HEK293 (cell line): ENCODE measurements at regions not wholly inside any gene's neighbourhood (a gene's known extent, or its start where the extent isn't known, plus 50 kb on each side); places are given as distances from the start of the nearest gene placed in this dataset.

Source experiments
- CTCF ChIA-PET: fragments of 350-600 bp; formaldehyde crosslinking; extraction: SDS; loops from one replicate; lab custom pipeline; 2021; ENCODE audit warnings: antibody characterized with exemption; lab: Yijun Ruan, JAX
- POLR2A ChIA-PET: fragments of 300-600 bp; formaldehyde crosslinking; extraction: SDS; loops from one replicate; lab custom pipeline; 2020; ENCODE audit warnings: antibody characterized with exemption, inconsistent platforms; lab: Yijun Ruan, JAX
- H3K27ac ChIP-seq: fragments of 200-500 bp; sonication (Bioruptor generic); 2 replicates; pipeline ENCODE4 v1.5.1; 2014; ENCODE audit warnings: low read depth, low read length, control low read depth, inconsistent platforms; ENCODE audit errors: extremely low read depth
- H3K36me3 ChIP-seq, 2 experiments: fragments of 200-500 bp in 1 of 2; sonication (Bioruptor generic) in 1 of 2; 1 replicate in 1 of 2; 2 replicates in 1 of 2; pipeline ENCODE4 v1.5.1; 2014 to 2017; ENCODE audit warnings: inconsistent platforms in 2 of 2, low read length in 2 of 2; ENCODE audit not compliant: control insufficient read depth in 2 of 2, insufficient read depth in 1 of 2
- H3K4me1 ChIP-seq: fragments of 200-500 bp; sonication (Bioruptor generic); 2 replicates; pipeline ENCODE4 v1.5.1; 2014; ENCODE audit warnings: mild to moderate bottlenecking, low read length, inconsistent platforms; ENCODE audit not compliant: control insufficient read depth, insufficient read depth
- H3K4me3 ChIP-seq: 2 replicates; pipeline ENCODE4 v1.5.1; 2011; ENCODE audit warnings: low read depth, mild to moderate bottlenecking, control low read depth, low read length, moderate library complexity
- H3K9me3 ChIP-seq: fragments of 200-500 bp; sonication (Bioruptor generic); 2 replicates; pipeline ENCODE4 v1.5.1; 2014; ENCODE audit warnings: low read depth, low read length, inconsistent platforms; ENCODE audit not compliant: control insufficient read depth, insufficient read depth
- BCL11A ChIP-seq: fragments of 450-650 bp; formaldehyde crosslinking; IDR thresholded peaks from 2 replicates; pipeline ENCODE4 v1.5.1; 2016; ENCODE audit warnings: low read depth, missing biosample characterization, missing genetic modification characterization
- BCL6B ChIP-seq: fragments of 450-650 bp; formaldehyde crosslinking; IDR thresholded peaks from 2 replicates; pipeline ENCODE4 v1.5.1; 2017; ENCODE audit warnings: missing biosample characterization, missing genetic modification characterization
- ZBTB1 ChIP-seq: fragments of 450-650 bp; formaldehyde crosslinking; IDR thresholded peaks from 2 replicates; pipeline ENCODE4 v1.5.1; 2016; ENCODE audit warnings: missing biosample characterization, missing genetic modification characterization
- ZBTB20 ChIP-seq: fragments of 450-650 bp; formaldehyde crosslinking; IDR thresholded peaks from 2 replicates; pipeline ENCODE4 v1.5.1; 2016; ENCODE audit warnings: missing biosample characterization, missing genetic modification characterization
- ZNF121 ChIP-seq: fragments of 450-650 bp; formaldehyde crosslinking; IDR thresholded peaks from 2 replicates; pipeline ENCODE4 v1.5.1; 2016; ENCODE audit warnings: missing biosample characterization, missing genetic modification characterization
- ZNF184 ChIP-seq: fragments of 450-650 bp; IDR thresholded peaks from 2 replicates; pipeline ENCODE4 v1.5.1; 2018; ENCODE audit warnings: missing biosample characterization, mild to moderate bottlenecking, missing genetic modification characterization
- ZNF202 ChIP-seq: fragments of 450-650 bp; formaldehyde crosslinking; IDR thresholded peaks from 2 replicates; pipeline ENCODE4 v1.5.1; 2016; ENCODE audit warnings: missing biosample characterization, missing genetic modification characterization, borderline replicate concordance
- ZNF223 ChIP-seq: fragments of 450-650 bp; formaldehyde crosslinking; IDR thresholded peaks from 2 replicates; pipeline ENCODE4 v1.5.1; 2016; ENCODE audit warnings: missing biosample characterization, missing genetic modification characterization
- ZNF354C ChIP-seq: fragments of 450-650 bp; formaldehyde crosslinking; IDR thresholded peaks from 2 replicates; pipeline ENCODE4 v1.5.1; 2016; ENCODE audit warnings: missing biosample characterization, missing genetic modification characterization, low read depth, borderline replicate concordance
- ZNF514 ChIP-seq: fragments of 450-650 bp; formaldehyde crosslinking; IDR thresholded peaks from 2 replicates; pipeline ENCODE4 v1.5.1; 2016; ENCODE audit warnings: missing biosample characterization, missing genetic modification characterization
- ZNF549 ChIP-seq: fragments of 450-650 bp; IDR thresholded peaks from 2 replicates; pipeline ENCODE4 v1.5.1; 2018; ENCODE audit warnings: missing biosample characterization, missing genetic modification characterization, mild to moderate bottlenecking, inconsistent platforms, moderate library complexity
- ZNF610 ChIP-seq: fragments of 450-650 bp; formaldehyde crosslinking; IDR thresholded peaks from 2 replicates; pipeline ENCODE4 v1.5.1; 2016; ENCODE audit warnings: missing biosample characterization, missing genetic modification characterization, borderline replicate concordance
- ZNF623 ChIP-seq: fragments of 450-650 bp; formaldehyde crosslinking; IDR thresholded peaks from 2 replicates; pipeline ENCODE4 v1.5.1; 2016; ENCODE audit warnings: missing biosample characterization, missing genetic modification characterization
- ZNF624 ChIP-seq: fragments of 450-650 bp; formaldehyde crosslinking; IDR thresholded peaks from 2 replicates; pipeline ENCODE4 v1.5.1; 2017; ENCODE audit warnings: missing biosample characterization, missing genetic modification characterization
- ZNF639 ChIP-seq: fragments of 450-650 bp; formaldehyde crosslinking; IDR thresholded peaks from 2 replicates; pipeline ENCODE4 v1.5.1; 2016; ENCODE audit warnings: missing biosample characterization, missing genetic modification characterization
- ZNF654 ChIP-seq: fragments of 450-650 bp; formaldehyde crosslinking; IDR thresholded peaks from 2 replicates; pipeline ENCODE4 v1.5.1; 2016; ENCODE audit warnings: low read depth, missing biosample characterization, missing genetic modification characterization
- ZNF658 ChIP-seq: fragments of 450-650 bp; formaldehyde crosslinking; IDR thresholded peaks from 2 replicates; pipeline ENCODE4; 2016; ENCODE audit warnings: missing biosample characterization, missing genetic modification characterization
- ZNF777 ChIP-seq: fragments of 450-650 bp; formaldehyde crosslinking; IDR thresholded peaks from 2 replicates; pipeline ENCODE4 v1.5.1; 2017; ENCODE audit warnings: missing biosample characterization, missing genetic modification characterization, borderline replicate concordance
- ZNF843 ChIP-seq: fragments of 450-650 bp; formaldehyde crosslinking; IDR thresholded peaks from 2 replicates; pipeline ENCODE4 v1.5.1; 2016; ENCODE audit warnings: missing biosample characterization, missing genetic modification characterization
- ZSCAN16 ChIP-seq: fragments of 450-650 bp; formaldehyde crosslinking; IDR thresholded peaks from 2 replicates; pipeline ENCODE4 v1.5.1; 2016; ENCODE audit warnings: missing biosample characterization, missing genetic modification characterization
- TF ChIP-seq, protein P1 (sequence below): fragments of 450-650 bp; formaldehyde crosslinking; IDR thresholded peaks from 2 replicates; pipeline ENCODE4 v1.5.1; 2017; ENCODE audit warnings: missing biosample characterization, mild to moderate bottlenecking, missing genetic modification characterization, moderate library complexity
- TF ChIP-seq, protein P2 (sequence below): fragments of 450-650 bp; IDR thresholded peaks from 2 replicates; pipeline ENCODE4 v1.5.1; 2018; ENCODE audit warnings: missing biosample characterization, mild to moderate bottlenecking, missing genetic modification characterization
- TF ChIP-seq, protein P3 (sequence below): fragments of 450-650 bp; formaldehyde crosslinking; IDR thresholded peaks from 2 replicates; pipeline ENCODE4 v1.5.1; 2016; ENCODE audit warnings: missing biosample characterization, missing genetic modification characterization

- no peak for TF ChIP-seq ZSCAN16 (tag by site-specific recombination)
- TF ChIP-seq ZNF654 (tag by site-specific recombination), result no peak
- no peak for TF ChIP-seq ZBTB20 (tag by site-specific recombination)
- no peak for TF ChIP-seq ZNF184 (tag by site-specific recombination)
- TF ChIP-seq BCL11A (tag by site-specific recombination), result no peak
These were observed 113.5 kb downstream of the SLC35B3 start (continued) for GRCh38 chr6:8321671-8322404.

GRCh38 chr6:8315154-8315553, 120.2 kb downstream of the SLC35B3 start:
- CTCF ChIA-PET, result no interaction called here
- no peak for TF ChIP-seq ZNF202
- TF ChIP-seq ZNF777 (tag by site-specific recombination), result no peak
- TF ChIP-seq, protein P1, sequence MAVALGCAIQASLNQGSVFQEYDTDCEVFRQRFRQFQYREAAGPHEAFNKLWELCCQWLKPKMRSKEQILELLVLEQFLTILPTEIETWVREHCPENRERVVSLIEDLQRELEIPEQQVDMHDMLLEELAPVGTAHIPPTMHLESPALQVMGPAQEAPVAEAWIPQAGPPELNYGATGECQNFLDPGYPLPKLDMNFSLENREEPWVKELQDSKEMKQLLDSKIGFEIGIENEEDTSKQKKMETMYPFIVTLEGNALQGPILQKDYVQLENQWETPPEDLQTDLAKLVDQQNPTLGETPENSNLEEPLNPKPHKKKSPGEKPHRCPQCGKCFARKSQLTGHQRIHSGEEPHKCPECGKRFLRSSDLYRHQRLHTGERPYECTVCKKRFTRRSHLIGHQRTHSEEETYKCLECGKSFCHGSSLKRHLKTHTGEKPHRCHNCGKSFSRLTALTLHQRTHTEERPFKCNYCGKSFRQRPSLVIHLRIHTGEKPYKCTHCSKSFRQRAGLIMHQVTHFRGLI (tag by site-specific recombination), result no peak
- no peak for TF ChIP-seq ZNF549
- no peak for TF ChIP-seq ZNF223
- no peak for TF ChIP-seq BCL6B (tag by site-specific recombination)
- no peak for TF ChIP-seq ZNF843 (tag by site-specific recombination)
- no peak for TF ChIP-seq ZBTB1 (tag by site-specific recombination)
- no peak for TF ChIP-seq ZNF624 (tag by site-specific recombination)
- TF ChIP-seq, protein P2, sequence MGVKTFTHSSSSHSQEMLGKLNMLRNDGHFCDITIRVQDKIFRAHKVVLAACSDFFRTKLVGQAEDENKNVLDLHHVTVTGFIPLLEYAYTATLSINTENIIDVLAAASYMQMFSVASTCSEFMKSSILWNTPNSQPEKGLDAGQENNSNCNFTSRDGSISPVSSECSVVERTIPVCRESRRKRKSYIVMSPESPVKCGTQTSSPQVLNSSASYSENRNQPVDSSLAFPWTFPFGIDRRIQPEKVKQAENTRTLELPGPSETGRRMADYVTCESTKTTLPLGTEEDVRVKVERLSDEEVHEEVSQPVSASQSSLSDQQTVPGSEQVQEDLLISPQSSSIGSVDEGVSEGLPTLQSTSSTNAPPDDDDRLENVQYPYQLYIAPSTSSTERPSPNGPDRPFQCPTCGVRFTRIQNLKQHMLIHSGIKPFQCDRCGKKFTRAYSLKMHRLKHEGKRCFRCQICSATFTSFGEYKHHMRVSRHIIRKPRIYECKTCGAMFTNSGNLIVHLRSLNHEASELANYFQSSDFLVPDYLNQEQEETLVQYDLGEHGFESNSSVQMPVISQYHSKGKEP (tag by site-specific recombination), result no peak
- no peak for TF ChIP-seq ZNF121
- no peak for TF ChIP-seq ZNF658 (tag by site-specific recombination)
- TF ChIP-seq ZNF610 (tag by site-specific recombination), result no peak
- no peak for TF ChIP-seq ZNF639 (tag by site-specific recombination)
- TF ChIP-seq ZNF354C (tag by site-specific recombination), result no peak
- TF ChIP-seq ZNF514 (tag by site-specific recombination), result no peak
- TF ChIP-seq, protein P3, sequence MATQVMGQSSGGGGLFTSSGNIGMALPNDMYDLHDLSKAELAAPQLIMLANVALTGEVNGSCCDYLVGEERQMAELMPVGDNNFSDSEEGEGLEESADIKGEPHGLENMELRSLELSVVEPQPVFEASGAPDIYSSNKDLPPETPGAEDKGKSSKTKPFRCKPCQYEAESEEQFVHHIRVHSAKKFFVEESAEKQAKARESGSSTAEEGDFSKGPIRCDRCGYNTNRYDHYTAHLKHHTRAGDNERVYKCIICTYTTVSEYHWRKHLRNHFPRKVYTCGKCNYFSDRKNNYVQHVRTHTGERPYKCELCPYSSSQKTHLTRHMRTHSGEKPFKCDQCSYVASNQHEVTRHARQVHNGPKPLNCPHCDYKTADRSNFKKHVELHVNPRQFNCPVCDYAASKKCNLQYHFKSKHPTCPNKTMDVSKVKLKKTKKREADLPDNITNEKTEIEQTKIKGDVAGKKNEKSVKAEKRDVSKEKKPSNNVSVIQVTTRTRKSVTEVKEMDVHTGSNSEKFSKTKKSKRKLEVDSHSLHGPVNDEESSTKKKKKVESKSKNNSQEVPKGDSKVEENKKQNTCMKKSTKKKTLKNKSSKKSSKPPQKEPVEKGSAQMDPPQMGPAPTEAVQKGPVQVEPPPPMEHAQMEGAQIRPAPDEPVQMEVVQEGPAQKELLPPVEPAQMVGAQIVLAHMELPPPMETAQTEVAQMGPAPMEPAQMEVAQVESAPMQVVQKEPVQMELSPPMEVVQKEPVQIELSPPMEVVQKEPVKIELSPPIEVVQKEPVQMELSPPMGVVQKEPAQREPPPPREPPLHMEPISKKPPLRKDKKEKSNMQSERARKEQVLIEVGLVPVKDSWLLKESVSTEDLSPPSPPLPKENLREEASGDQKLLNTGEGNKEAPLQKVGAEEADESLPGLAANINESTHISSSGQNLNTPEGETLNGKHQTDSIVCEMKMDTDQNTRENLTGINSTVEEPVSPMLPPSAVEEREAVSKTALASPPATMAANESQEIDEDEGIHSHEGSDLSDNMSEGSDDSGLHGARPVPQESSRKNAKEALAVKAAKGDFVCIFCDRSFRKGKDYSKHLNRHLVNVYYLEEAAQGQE (tag by site-specific recombination), result no peak
- TF ChIP-seq ZNF623 (tag by site-specific recombination), result no peak

More at GRCh38 chr6:8315154-8315553, 120.2 kb downstream of the SLC35B3 start:
- POLR2A ChIA-PET, result no interaction called here
- Histone ChIP-seq H3K27ac (no peak overlapping the region), H3K4me3 (no peak overlapping the region), H3K4me1 (no peaks in the 10 kb centered on the region), H3K36me3 (no peaks in the 10 kb centered on the region), H3K9me3 (no peaks in the 10 kb centered on the region)
